ENCODE measurements at regions not wholly inside any gene's neighbourhood (a gene's known extent, or its start where the extent isn't known, plus 50 kb on each side); places are given as distances from the start of the nearest gene placed in this dataset.

GRCh38 chr2:12795851-12796250 lies 79.1 kb downstream of the TRIB2 start:
- DNase-seq (ENCODE audit: low read depth in 2 of 2), result no peak

DNA sequence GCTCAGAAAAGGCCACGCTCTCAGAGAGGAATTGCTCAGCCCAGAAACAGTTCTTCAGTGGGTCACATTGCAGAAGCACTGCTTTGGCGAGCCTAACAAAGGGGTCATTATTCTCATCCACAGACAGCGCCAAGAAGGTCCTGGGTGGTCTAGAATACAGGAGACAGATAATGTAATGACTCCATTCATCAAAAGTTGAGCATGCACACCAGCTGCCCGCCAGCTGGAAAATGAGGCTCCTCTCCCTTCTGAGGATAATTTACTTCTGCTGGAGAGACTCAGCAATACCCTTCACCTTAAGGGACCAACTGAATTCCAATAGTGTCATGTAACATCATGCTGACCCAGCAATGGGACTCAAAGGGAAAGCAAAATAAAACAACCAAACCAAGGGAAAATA lies 79.9 kb downstream of the TRIB2 start:
- no peak for DNase-seq (ENCODE audit: low read depth in 2 of 2)

- no peak for DNase-seq (ENCODE audit: low read depth in 2 of 2)
These were observed 81.1 kb downstream of the TRIB2 start for GRCh38 chr2:12797815-12798214.

DNA sequence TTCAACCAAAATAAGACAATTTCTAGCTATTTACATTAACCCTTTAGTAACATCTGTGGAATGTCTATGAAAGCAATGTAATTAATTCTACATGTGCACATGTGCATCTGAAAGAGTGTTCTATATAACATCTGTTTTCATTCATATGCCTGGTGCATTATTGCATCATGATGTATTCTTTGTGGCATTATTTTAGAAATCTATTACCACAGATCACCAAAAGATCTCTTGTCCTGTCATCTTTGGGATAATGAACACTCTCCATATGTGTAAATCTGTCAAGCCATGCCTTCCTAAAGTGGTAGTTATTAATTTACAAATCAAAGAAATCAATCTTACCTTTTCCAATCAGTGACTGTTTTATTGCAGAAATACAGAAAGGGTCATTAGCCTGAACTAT lies 86.9 kb downstream of the TRIB2 start:
- no peak for DNase-seq (ENCODE audit: low read depth in 2 of 2)

DNA sequence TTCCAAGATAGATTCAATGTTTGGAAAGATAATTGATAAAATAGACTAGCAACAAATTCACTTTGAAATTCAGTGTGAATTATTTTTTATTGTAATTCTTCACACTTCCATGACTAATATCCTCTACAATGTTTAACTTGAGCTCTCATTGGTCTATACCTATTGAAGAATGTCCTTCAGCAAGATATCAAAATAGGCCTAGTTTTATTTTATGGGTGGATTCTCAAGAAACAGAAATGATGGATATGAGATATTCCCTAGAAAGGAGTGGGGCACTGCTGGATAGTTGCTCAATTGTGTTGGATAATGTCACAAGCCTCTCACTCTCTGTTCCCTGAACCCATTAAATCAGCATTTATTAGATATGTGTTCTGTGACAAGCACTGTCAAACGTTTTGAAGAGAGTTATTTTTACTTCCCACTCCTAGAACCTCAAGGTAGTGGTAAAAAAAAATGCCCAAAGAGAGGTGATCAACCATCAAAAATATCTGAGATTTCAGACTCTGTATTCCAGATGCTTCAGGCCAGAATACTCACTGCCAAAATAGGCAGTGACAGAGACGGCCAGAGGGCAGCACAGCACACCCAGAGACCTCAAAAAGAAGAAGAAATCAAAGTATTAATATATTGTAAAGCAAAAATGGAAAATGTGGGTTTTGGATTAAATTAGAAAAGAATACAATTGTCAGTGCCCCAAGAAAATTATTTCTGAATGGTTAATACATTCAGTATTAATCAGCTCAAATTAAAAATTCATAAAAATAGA lies 87.5 kb downstream of the TRIB2 start:
- DNase-seq (ENCODE audit: low read depth in 2 of 2), result no peak

GRCh38 chr2:12805033-12805432 lies 88.3 kb downstream of the TRIB2 start:
- no peak for DNase-seq (ENCODE audit: low read depth in 2 of 2)

GRCh38 chr2:12806549-12807242 lies 90.0 kb downstream of the TRIB2 start:
- DNase-seq (ENCODE audit: low read depth in 2 of 2), result no peak

- DNase-seq (ENCODE audit: low read depth in 2 of 2), result no peak
These were observed 91.4 kb downstream of the TRIB2 start for GRCh38 chr2:12807907-12808810.

- DNase-seq (ENCODE audit: low read depth in 2 of 2), result no peak
These were observed 92.8 kb downstream of the TRIB2 start for GRCh38 chr2:12809526-12809925.

- DNase-seq (ENCODE audit: low read depth in 2 of 2), result no peak
These were observed 95.2 kb downstream of the TRIB2 start for GRCh38 chr2:12811916-12812315.

DNA sequence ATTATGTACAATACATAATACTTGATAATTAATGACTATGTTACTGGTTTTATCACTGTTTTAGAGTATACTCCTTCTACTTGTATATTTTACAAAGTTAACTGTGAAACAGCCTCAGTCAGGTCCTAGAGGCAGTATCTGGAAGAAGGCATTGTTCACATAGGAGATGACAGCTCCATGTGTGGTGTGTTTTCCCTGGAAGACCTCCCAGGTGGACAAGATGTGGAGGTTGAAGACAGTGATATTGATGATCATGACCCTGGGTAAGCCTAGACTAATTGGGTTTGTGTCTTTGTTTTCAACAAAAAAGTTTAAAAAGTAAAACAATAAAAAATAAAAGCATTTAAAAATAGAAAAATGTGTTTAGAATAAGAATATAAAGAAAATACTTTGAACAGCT lies 96.4 kb downstream of the TRIB2 start:
- no peak for DNase-seq (ENCODE audit: low read depth in 2 of 2)

GRCh38 chr2:12816379-12817306 lies 99.9 kb downstream of the TRIB2 start:
- DNase-seq (ENCODE audit: low read depth in 2 of 2), result no peak

DNA sequence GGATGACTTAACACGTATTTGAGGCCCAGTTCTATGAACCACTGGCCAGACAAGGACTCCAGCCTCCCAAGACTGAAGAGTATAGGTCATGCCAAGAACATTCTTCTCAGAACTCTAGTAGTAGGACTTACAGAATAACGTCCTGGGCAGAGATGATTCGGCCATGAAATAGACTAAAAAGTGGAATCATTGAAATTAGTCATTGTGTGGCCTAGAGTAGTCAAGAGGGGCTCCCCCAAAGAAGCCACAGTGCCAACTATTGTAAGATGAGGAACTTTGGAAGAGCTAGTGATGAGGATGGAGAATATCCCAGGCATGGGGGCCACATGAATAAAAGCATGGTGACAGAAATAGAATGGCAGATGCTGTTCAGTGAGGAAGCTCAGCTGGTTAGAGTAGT lies 101.1 kb downstream of the TRIB2 start:
- no peak for DNase-seq (ENCODE audit: low read depth in 2 of 2)

- no peak for DNase-seq (ENCODE audit: low read depth in 2 of 2)
These were observed 101.8 kb downstream of the TRIB2 start for GRCh38 chr2:12818416-12819102.

- no peak for DNase-seq (ENCODE audit: low read depth in 2 of 2)
These were observed 102.4 kb downstream of the TRIB2 start for GRCh38 chr2:12819103-12819475.

DNA sequence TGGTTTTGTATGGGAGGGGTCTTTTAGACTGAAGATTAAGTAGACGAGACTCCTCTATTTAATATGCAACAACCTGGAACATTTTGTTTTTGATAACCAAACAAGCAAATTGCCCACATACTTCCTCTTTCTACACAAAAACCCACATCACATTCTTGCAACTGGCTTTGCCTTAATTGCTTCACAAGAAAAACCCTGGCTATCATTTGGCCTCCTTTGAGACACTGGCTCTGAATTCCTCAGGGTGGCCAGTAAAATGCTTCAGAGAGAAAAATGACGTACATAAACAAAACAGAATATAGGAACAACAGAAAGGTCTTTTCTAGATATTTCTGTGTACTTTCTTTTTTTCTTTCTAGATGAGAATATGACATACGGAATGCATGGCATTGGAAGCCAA lies 103.0 kb downstream of the TRIB2 start:
- DNase-seq (ENCODE audit: low read depth in 2 of 2), result no peak

- DNase-seq (ENCODE audit: low read depth in 2 of 2), result no peak
These were observed 104.9 kb downstream of the TRIB2 start for GRCh38 chr2:12821656-12822055.

GRCh38 chr2:12824351-12824777 lies 107.6 kb downstream of the TRIB2 start:
- DNase-seq (ENCODE audit: low read depth in 2 of 2), result no peak

DNA sequence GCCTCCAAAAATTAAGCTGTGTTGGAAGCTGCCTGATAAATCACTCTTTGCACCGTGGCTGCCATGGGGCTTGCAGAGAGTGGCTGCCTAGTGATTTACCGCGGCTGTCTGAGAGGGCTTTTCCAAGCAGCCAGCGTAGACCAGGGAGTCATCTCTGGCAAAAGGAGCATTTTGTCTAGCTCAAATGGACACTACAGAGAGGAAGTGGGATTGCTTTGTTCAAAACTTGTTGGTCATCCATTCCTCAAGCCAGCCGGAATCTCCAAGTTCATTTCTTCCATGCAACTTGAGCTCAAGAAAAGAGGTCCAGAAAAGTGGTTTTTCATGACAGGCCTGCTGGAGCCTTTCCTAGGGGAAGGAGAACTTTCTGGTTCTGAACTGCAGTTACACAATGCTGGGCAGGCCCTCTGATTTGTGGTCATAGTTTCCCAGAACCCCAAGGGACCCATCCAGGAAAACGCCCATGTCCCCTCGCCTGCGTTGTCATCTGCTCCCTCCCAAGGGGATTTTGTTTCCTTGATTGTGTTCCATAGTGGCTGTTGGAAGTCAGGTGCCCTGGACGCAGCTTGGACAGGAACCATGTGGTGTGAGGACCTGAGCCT lies 108.1 kb downstream of the TRIB2 start:
- DNase-seq (ENCODE audit: low read depth in 2 of 2), result no peak

DNA sequence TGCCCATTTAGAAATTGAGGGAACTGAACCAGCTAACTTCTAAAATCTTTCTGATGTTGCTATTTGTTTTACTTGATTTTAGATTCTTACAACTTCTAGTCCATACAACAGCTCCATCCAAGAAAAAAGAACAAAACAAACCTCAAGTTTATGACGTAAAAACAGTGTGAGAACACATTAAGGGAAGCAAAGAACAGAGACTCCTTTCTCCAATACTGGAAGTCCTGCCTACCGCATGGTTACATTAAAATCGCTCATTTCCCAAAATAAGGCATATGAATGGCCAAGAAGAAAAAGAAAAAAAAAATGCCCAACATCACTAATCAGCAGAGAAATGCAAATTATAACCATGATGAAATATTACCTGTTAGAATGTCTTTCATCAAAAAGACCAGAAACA lies 110.0 kb downstream of the TRIB2 start:
- no peak for DNase-seq (ENCODE audit: low read depth in 2 of 2)
